ENCODE measurements at regions not wholly inside any gene's neighbourhood (a gene's known extent, or its start where the extent isn't known, plus 50 kb on each side); places are given as distances from the start of the nearest gene placed in this dataset.

- no peak for TF ChIP-seq FOXK2 (conservative IDR thresholded peaks at IDR 0.05 in 1 of 2, IDR thresholded peaks at IDR 0.05 in 1 of 2; ENCODE audit: low read depth in 2 of 2)
- no peak for TF ChIP-seq FOSL1 (tag; conservative IDR thresholded peaks at IDR 0.05)
- TF ChIP-seq MCM7 (IDR thresholded peaks at IDR 0.05) = no peak
- TF ChIP-seq, protein P1, sequence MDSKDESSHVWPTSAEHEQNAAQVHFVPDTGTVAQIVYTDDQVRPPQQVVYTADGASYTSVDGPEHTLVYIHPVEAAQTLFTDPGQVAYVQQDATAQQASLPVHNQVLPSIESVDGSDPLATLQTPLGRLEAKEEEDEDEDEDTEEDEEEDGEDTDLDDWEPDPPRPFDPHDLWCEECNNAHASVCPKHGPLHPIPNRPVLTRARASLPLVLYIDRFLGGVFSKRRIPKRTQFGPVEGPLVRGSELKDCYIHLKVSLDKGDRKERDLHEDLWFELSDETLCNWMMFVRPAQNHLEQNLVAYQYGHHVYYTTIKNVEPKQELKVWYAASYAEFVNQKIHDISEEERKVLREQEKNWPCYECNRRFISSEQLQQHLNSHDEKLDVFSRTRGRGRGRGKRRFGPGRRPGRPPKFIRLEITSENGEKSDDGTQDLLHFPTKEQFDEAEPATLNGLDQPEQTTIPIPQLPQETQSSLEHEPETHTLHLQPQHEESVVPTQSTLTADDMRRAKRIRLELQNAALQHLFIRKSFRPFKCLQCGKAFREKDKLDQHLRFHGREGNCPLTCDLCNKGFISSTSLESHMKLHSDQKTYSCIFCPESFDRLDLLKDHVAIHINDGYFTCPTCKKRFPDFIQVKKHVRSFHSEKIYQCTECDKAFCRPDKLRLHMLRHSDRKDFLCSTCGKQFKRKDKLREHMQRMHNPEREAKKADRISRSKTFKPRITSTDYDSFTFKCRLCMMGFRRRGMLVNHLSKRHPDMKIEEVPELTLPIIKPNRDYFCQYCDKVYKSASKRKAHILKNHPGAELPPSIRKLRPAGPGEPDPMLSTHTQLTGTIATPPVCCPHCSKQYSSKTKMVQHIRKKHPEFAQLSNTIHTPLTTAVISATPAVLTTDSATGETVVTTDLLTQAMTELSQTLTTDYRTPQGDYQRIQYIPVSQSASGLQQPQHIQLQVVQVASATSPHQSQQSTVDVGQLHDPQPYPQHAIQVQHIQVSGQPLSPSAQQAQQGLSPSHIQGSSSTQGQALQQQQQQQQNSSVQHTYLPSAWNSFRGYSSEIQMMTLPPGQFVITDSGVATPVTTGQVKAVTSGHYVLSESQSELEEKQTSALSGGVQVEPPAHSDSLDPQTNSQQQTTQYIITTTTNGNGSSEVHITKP (IDR thresholded peaks at IDR 0.05; ENCODE audit: partially characterized antibody) = no peak
- TF ChIP-seq ATF4 (CRISPR knock-in tag; IDR thresholded peaks at IDR 0.05) = no peak
- no peak for TF ChIP-seq NCOA6 (IDR thresholded peaks at IDR 0.05)
- no peak for TF ChIP-seq ZNF124 (CRISPR knock-in tag; IDR thresholded peaks at IDR 0.05)
Observed at GRCh38 chr6:150713931-150714330, 114.2 kb downstream of the PLEKHG1 start.
